ENCODE measurements at regions not wholly inside any gene's neighbourhood (a gene's known extent, or its start where the extent isn't known, plus 50 kb on each side); places are given as distances from the start of the nearest gene placed in this dataset.

DNA sequence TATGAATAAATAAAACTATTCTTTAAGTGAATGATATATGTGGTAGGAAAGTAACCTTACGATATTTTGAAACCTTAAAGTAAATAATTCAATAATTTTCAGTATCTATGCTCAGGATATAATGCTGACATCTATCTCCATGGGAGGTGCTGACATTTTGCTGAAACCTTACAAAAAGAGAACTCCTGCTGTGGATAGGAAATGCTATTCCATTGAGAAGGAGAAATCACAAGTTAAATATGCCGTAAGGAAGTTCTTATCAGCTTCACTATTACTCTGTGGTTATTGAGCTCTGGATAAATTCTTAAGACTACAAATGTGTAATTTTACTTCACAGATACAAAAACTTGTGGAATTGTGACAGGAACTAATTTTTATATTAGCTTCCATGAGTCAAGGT, 722.1 kb downstream of the TMTC2 start:
- TF ChIP-seq, protein P1, sequence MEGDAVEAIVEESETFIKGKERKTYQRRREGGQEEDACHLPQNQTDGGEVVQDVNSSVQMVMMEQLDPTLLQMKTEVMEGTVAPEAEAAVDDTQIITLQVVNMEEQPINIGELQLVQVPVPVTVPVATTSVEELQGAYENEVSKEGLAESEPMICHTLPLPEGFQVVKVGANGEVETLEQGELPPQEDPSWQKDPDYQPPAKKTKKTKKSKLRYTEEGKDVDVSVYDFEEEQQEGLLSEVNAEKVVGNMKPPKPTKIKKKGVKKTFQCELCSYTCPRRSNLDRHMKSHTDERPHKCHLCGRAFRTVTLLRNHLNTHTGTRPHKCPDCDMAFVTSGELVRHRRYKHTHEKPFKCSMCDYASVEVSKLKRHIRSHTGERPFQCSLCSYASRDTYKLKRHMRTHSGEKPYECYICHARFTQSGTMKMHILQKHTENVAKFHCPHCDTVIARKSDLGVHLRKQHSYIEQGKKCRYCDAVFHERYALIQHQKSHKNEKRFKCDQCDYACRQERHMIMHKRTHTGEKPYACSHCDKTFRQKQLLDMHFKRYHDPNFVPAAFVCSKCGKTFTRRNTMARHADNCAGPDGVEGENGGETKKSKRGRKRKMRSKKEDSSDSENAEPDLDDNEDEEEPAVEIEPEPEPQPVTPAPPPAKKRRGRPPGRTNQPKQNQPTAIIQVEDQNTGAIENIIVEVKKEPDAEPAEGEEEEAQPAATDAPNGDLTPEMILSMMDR (IDR thresholded peaks at IDR 0.05), result no peak
- TF ChIP-seq POLR2A (IDR thresholded peaks at IDR 0.05), result no peak

All from adrenal gland (tissue), 5 donors.